ENCODE measurements at regions not wholly inside any gene's neighbourhood (a gene's known extent, or its start where the extent isn't known, plus 50 kb on each side); places are given as distances from the start of the nearest gene placed in this dataset.

DNA sequence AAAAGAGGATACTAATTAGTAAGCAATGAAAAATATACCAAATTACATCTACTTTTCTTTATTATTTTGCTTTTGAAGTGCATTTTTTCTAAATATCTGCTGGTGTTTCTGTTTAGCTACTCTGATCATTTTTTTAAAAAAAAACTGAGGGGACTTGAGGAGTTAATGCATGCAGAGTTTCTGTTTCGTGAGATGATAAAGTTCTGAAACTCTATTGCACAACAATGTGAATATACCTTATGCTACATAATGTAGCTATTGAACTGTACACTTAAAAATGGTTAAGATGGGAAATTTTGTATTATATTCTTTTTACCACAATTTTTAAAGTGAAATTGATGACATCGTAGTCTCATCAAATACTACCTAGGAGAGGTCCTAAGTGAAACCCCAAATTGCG is 288.3 kb upstream of the NR4A3 start:
- Mint-ChIP-seq H3K36me3 (ENCODE audit: insufficient read depth, unreplicated experiment) (no peaks in the 10 kb centered on the region), H3K27ac (ENCODE audit: unreplicated experiment) (no peak overlapping the region), H3K4me3 (ENCODE audit: low read depth, unreplicated experiment) (no peak overlapping the region), H3K9me3 (ENCODE audit: low read depth, unreplicated experiment) (no peaks in the 10 kb centered on the region), H3K27me3 (ENCODE audit: unreplicated experiment) (peaks cover 22% of the 10 kb centered on the region), H3K4me1 (ENCODE audit: low read depth, unreplicated experiment) (no peaks in the 10 kb centered on the region)
- intact Hi-C loops (cut with micrococcal nuclease; ENCODE audit: unreplicated experiment) = no loop called here
- CTCF ChIA-PET = interaction anchor here (0.6 kb wide), 1 partner anchor 19 kb away, joined by 8 read pairs; no protein-coding TSS in a partner anchor
- TF ChIP-seq, protein P1, sequence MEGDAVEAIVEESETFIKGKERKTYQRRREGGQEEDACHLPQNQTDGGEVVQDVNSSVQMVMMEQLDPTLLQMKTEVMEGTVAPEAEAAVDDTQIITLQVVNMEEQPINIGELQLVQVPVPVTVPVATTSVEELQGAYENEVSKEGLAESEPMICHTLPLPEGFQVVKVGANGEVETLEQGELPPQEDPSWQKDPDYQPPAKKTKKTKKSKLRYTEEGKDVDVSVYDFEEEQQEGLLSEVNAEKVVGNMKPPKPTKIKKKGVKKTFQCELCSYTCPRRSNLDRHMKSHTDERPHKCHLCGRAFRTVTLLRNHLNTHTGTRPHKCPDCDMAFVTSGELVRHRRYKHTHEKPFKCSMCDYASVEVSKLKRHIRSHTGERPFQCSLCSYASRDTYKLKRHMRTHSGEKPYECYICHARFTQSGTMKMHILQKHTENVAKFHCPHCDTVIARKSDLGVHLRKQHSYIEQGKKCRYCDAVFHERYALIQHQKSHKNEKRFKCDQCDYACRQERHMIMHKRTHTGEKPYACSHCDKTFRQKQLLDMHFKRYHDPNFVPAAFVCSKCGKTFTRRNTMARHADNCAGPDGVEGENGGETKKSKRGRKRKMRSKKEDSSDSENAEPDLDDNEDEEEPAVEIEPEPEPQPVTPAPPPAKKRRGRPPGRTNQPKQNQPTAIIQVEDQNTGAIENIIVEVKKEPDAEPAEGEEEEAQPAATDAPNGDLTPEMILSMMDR (IDR thresholded peaks at IDR 0.05; ENCODE audit: unreplicated experiment) = no peak
- no peak for DNase-seq
- no TSS peak for BruUV-seq (replicated peaks)

DNA sequence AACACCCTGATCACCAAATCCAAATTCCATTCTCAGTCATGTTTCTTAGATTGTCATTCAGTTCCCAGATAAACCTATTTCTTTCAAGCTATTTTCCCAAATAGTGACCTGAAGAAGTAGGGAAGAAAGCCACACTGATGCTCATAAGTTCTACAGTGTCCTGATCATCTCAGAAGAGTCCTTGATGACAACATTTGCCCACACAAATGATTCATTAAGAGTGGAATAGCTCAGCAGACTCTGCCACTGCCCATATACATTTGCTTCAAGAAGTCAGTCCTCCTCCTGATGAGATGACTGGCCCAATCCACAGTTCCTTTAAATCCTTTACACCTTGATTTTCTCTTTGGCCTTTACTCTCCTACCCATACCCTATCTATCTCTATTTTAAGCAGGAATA is 283.7 kb upstream of the NR4A3 start:
- Mint-ChIP-seq H3K4me1 (ENCODE audit: low read depth, unreplicated experiment) (no peaks in the 10 kb centered on the region), H3K27me3 (ENCODE audit: unreplicated experiment) (peaks cover 20% of the 10 kb centered on the region), H3K9me3 (ENCODE audit: low read depth, unreplicated experiment) (no peaks in the 10 kb centered on the region), H3K27ac (ENCODE audit: unreplicated experiment) (no peak overlapping the region), H3K4me3 (ENCODE audit: low read depth, unreplicated experiment) (no peak overlapping the region), H3K36me3 (ENCODE audit: insufficient read depth, unreplicated experiment) (no peaks in the 10 kb centered on the region)
- no peak for DNase-seq
- intact Hi-C loops (cut with micrococcal nuclease; ENCODE audit: unreplicated experiment) = no loop called here
- TF ChIP-seq, protein P1 (IDR thresholded peaks at IDR 0.05; ENCODE audit: unreplicated experiment) = no peak
- no TSS peak for BruUV-seq (replicated peaks)
- CTCF ChIA-PET = no interaction called here

DNA sequence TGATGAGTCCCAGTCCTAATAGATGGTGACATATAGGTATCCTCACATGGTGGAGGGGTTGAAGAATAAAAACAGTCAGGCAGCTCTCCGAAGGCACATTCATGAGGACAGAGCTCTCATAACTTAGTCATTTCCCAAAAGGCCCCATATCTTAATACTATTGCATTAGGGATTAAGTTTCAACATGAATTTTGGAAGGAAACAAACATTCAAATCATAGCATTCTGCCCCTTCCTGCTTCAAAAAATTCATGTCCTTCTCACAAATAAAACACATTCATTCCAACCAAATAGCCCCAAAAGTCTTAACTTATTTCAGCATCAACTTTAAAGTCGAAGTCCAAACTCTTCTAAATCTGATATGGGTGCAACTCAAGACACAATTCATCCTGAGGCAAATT is 277.2 kb upstream of the NR4A3 start:
- TF ChIP-seq, protein P1 (IDR thresholded peaks at IDR 0.05; ENCODE audit: unreplicated experiment) = no peak
- Mint-ChIP-seq H3K27ac (ENCODE audit: unreplicated experiment) (no peak overlapping the region), H3K36me3 (ENCODE audit: insufficient read depth, unreplicated experiment) (no peaks in the 10 kb centered on the region), H3K27me3 (ENCODE audit: unreplicated experiment) (peaks cover 11% of the 10 kb centered on the region), H3K4me1 (ENCODE audit: low read depth, unreplicated experiment) (no peaks in the 10 kb centered on the region), H3K4me3 (ENCODE audit: low read depth, unreplicated experiment) (no peak overlapping the region), H3K9me3 (ENCODE audit: low read depth, unreplicated experiment) (no peaks in the 10 kb centered on the region)
- intact Hi-C loops (cut with micrococcal nuclease; ENCODE audit: unreplicated experiment) = no loop called here
- DNase-seq = no peak
- no TSS peak for BruUV-seq (replicated peaks)
- CTCF ChIA-PET = interaction anchor here (0.6 kb wide), 1 partner anchor 18 kb away, joined by 5 read pairs; no protein-coding TSS in a partner anchor

DNA sequence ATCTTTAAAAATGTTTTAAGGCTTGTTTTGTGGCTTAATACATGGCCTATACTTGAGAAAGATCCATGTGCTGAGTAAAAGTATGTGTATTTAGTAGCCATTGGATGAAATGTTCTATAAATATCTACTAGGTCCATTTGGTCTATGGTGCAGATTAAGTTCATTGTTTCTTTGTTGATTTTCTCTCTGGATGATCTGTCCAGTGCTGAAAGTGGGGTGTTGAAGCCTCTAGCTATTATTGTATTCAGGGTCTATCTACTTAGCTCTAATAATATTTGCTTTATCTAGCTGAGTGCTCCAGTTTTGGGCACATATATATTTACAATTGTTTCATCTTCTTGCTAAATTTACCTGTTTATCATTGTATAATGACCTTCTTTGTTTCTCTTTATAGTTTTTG is 272.2 kb upstream of the NR4A3 start:
- no peak overlapping the region for H3K4me3 Mint-ChIP-seq (ENCODE audit: low read depth, unreplicated experiment)
- no peak for DNase-seq
- CTCF ChIA-PET = no interaction called here
- H3K9me3 Mint-ChIP-seq (ENCODE audit: low read depth, unreplicated experiment) = peaks cover 11% of the 10 kb centered on the region
- no peak overlapping the region for H3K27ac Mint-ChIP-seq (ENCODE audit: unreplicated experiment)
- H3K27me3 Mint-ChIP-seq (ENCODE audit: unreplicated experiment) = peaks cover 30% of the 10 kb centered on the region
- no peaks in the 10 kb centered on the region for H3K4me1 Mint-ChIP-seq (ENCODE audit: low read depth, unreplicated experiment)
- intact Hi-C loops (cut with micrococcal nuclease; ENCODE audit: unreplicated experiment) = no loop called here
- TF ChIP-seq, protein P1 (IDR thresholded peaks at IDR 0.05; ENCODE audit: unreplicated experiment) = no peak
- no TSS peak for BruUV-seq (replicated peaks)
- no peaks in the 10 kb centered on the region for H3K36me3 Mint-ChIP-seq (ENCODE audit: insufficient read depth, unreplicated experiment)
